HG02759 (cell line): ENCODE measurements at regions not wholly inside any gene's neighbourhood (a gene's known extent, or its start where the extent isn't known, plus 50 kb on each side); places are given as distances from the start of the nearest gene placed in this dataset.

Experiments
- ATAC-seq: cut with Tn5 transposase; IDR thresholded peaks from one replicate; pipeline ENCODE4 v1.9.1; 2021; ENCODE audit warnings: mild to moderate bottlenecking, moderate library complexity; ENCODE audit not compliant: unreplicated experiment

- ATAC-seq: no peak
Measured at GRCh38 chr2:18639756-18640453, 50.5 kb upstream of the NT5C1B start.
